DMS114 treated with DMSO at 0.1 percent for 48 hours (cell line): ENCODE measurements at regions not wholly inside any gene's neighbourhood (a gene's known extent, or its start where the extent isn't known, plus 50 kb on each side); places are given as distances from the start of the nearest gene placed in this dataset.
"Not testable (repeated sequence)": the region's sequence is repeated elsewhere in the genome, so short reads cannot be mapped to it uniquely, and the experiment has no call there.

Experiments
- DNase-seq: peaks from one replicate; lab custom pipeline; 2025; ENCODE audit not compliant: unreplicated experiment; lab: John Stamatoyannopoulos, UW

DNA sequence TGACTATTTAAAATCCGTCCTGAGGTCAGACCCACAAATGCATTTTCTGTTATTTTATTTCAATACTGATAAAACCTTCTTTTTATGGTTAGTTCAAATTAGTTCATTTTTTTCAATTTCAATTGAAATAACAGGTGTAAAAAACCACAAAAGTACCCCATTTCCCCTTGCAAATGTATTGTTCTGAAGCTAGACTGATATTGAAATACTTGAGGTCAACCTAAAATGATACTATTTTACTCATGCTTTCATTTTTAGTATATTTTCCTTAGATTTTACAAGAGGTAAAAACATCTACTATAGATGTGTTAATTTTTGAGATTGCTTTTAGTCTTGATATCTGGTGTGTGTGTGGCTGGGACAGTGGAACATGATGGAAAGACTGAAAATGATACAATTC is 2237.8 kb downstream of the ARAP2 start:
- DNase-seq, result not testable (repeated sequence)

DNA sequence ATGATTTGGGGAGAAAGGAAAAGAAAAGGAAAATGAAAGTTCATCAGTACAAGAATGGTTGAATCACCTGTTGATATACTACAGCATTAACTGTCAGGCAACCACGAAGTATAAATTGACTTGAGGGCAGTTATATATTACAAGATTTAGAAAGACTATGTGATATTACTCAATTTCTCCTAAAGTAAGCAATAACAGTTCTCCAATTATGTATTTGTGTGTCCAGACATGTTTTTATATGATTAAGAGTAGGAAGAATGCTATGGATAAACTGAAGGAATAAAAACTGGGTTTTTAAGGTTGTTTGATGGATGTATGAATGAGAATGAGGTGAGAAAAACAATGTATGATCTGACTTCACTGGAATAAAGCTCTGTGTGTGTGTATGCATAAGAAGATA is 2234.4 kb downstream of the ARAP2 start:
- no peak for DNase-seq

DNA sequence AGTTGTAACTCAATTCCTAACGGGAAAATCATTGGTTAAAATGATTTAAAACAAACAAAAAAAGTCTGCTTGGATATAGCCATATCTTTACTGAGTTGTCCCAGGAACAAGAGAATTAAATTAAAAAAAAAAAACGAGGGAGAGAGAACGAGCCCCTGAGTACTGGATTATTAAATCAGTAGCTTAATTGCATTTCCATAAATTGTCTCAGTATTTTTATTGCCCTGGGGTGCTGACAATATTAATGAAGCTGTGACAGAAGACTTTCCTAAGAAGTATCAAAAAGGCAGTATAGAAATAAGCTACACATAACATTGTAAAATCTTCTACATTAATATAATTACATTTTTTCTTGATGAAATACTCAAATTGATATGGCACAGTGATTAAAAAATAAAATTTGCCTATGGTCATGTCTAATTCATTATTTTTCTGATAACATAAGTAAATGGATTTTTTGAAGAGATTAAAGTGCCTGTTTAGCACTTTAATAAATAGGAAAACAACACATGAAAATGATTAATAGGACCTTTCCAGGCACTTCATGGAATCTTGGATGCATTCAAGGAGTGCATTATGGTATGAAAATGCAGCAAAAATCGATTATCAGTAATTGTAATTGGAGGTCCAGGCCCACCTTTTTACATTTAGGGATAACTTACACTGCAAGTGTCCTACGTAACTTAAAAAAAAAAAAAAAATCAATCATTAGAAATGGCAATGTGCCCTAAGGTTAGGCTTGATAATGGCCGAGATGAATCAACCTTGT is 2233.4 kb downstream of the ARAP2 start:
- DNase-seq, result no peak

DNA sequence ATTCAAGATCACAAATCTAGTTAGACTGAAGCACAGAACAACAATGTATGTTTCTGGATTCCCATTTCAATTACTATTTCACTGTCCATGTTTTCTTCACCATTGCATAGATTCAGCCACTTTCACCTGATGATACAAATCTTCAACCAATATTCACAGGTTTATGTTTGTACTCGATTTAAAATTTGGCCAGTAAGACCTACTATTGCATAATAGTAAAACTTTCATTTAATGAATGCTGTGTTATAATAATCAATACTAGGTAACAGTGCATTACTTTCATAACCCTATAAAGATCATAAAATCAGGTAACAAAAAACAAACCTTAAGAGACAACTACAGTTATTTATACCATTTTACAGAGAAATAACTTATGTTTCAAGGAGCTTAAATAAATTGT is 2209.1 kb downstream of the ARAP2 start:
- no peak for DNase-seq

DNA sequence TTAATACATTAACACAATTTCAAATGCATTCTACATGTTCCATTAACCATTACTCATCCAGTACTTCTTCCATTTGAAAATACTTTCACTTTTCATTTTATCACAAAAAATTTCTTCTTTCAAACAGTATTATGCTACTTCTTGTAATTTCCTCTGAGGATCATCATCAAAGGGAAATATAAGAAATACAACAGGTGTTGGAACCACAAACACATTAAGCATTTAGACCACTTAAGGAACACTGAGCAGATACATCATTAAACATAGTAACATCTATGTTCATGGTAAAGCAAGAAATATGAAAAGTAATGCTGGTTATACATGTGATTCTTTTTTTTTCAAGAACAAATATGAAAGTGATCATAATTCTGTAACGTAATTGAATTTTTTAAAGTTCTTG is 2207.0 kb downstream of the ARAP2 start:
- no peak for DNase-seq

DNA sequence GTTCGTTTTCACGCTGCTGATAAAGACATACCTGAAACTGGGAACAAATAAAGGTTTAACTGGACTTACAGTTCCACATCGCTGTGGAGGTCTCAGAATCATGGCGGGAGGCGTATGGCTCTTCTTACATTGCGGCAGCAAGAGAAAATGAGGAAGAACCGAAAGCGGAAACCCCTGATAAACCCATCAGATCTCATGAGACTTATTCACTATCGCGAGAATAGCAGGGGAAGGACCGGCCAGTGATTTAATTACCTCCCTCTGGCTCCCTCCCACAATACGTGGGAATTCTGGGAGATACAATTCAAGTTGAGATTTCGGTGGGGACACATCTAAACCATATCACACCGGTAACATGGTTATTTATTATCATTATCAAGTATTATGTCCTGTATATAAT is 2204.5 kb downstream of the ARAP2 start:
- no peak for DNase-seq

DNA sequence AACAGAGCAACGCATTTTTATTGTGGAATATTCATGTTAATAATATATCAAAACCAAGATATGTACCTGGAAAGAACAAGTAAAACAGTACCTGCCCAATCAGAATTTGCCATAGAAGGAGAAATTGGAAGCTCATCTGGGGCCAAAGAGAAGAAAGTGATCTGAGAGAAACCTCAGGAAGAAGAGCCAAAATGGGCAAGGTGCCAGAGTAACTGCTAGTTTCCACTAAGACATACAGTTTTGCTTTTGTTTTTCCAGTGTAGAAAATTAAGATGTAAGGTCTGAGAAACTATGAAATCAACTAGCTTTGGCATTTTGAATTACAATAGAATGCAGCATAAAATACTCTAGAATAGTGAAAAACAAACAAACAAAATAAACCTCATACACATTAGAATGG is 2201.2 kb downstream of the ARAP2 start:
- no peak for DNase-seq

DNA sequence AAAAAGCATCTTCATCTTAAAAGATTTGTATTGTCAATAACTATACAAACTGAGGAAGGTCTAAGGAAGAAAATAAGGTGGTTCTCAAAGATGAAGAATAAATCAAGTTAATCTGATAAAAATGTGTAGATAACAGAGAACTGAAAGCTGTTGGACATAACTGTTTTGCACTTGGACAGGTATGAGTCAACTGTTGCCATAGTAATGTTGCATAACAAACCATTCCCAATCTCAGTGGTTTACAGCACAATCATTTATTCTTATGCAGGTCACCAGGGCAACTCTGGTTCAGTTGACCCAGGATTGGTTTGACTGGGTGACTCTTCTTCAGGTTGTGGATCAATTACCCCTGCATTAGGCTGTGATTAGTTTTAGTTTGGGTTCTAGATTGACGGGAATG is 2197.7 kb downstream of the ARAP2 start:
- no peak for DNase-seq

DNA sequence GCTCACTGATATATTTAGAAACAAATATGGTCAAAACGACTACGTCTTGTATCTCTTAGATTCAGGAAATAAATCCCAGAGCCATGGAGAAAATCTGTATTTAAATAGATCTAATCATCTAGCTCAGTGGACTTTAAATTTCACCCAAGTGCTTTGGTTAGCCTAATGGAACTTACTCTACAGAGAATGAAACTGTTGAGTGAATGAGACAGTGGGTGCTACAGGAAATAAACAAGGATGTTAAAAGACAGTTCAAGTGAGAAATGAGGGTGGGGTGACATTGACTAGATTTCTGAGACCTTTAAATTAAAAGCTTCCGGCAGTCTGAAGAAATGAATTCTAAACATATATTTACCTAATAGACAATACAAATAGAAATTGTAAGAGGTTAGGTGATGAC is 2197.0 kb downstream of the ARAP2 start:
- DNase-seq, result no peak

DNA sequence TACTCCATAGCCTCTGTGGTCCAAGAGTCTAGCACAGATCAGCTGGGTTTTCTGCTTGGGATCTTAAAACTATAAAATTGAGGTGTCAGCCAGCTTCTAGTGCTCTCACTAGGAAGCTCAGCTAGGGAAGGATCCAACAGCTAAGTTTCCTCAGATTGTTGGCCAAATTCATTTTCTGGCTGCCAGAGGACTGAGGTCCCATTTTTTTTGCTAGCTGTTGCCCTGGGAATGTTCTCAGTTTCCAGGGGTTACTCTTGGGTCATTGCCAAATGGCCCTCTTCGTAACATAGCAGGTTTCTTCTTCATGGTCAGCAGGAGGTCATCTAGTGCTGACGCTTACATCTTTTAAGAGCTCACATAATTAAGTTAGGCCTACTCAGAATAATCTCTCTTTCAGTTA is 2178.2 kb downstream of the ARAP2 start:
- no peak for DNase-seq

DNA sequence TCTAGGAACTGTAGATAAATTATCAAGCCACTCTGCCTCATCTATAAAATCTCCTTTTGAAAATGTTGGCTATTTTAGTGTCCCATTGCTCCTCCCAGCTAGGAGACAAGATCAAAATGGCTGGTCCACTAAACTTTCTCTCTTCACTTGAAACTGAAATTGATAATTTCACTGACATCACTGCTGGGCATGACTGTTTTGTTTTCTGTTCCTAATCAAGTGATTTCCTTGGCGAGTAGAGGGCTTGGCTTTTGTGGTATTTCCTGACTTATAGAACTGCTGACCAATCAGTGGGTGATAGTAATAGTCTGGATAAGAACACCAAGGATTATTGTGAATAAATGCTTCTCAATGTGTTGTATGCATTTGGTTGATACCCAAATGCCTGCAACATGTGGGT is 2152.9 kb downstream of the ARAP2 start:
- no peak for DNase-seq

DNA sequence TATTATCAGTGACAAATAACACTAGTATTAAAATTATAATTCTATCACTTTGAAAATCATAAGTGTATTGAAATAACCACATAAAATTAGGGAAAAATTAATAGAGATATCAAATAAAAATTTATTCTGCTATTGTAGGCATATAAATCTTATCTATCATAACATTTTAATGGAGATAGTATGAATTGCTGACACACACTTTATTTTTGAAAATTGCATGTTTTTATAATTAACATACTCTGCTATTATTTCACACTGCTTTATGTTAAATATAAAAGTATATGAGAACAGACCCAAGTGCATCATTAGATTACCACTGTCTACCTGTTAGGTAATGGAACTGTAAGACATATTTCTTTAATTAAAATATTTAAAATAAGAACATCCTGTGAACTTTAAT is 2150.2 kb downstream of the ARAP2 start:
- no peak for DNase-seq

DNA sequence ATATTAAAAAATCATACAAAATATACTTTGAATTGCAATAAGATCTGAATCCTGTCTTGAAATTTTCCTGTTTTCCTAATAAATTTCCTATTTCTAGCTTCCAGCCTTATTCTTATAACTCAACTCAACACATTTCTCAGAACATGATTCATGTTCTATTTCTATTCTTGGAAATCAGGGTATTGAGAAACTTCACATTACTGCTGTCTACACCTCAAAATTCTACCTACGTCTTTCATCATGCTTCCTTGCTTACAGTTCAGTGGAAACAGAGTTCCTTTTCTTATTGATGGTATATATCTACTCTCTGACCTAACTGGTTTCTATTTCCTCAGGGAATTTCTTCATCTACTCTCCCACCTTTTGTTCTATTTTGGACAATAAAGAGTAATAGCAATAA is 2139.0 kb downstream of the ARAP2 start:
- no peak for DNase-seq

DNA sequence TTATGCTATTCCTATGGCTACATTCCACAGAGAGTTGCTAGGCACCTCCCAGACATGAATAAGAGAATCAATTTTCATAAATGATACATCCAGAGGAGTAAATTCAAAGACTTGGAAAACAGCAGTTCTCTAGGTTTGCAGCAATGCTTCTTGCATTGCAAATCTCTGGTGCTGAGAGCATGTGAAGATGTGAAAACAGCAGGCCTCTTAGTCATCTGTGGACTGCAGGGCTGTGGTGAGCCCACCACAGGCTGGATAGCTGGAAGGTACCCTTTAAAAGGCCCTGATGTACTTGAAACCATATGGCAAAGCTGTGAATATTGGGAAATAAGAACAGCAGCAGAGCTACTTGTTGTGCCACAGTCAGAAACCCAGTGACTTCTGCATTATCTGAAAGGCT is 2135.9 kb downstream of the ARAP2 start:
- DNase-seq, result no peak

DNA sequence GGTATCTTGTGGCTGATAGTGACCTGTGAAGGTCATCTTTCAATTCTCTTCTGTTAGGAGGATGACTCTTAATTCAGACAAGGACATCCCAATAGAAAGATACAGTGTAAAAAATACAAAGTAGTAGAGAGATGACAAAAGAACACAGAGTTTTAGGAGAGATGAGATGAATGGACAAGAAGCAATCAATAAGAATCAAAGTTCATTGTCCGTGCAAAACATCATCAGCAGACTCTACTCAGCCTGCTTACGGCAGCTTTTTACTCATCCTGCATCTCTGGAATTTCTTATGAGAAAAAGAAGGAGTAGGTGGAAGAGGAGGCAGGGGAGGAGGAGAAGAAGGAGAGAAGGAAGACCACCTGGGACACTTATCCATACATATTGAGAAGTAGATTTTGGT is 2131.7 kb downstream of the ARAP2 start:
- DNase-seq, result no peak

DNA sequence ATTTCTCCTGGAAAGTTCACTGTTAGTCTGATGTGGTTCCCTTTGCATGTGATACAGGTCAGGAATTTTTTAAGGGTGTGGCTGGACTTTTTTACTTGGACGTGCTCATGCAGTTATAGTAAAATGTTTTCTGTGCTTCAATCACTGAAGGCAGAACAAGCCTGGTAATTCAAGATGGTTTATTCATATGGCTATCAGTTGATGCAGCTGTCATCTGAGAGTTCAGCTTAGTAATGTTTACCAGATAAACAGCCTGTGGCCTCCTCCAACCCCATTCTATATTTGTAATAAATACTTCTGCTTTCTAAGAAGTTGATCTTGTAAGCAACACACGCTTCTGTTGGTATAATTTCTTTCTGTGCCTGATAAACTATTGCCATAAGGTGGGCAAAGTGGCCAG is 2105.9 kb downstream of the ARAP2 start:
- DNase-seq, result no peak

DNA sequence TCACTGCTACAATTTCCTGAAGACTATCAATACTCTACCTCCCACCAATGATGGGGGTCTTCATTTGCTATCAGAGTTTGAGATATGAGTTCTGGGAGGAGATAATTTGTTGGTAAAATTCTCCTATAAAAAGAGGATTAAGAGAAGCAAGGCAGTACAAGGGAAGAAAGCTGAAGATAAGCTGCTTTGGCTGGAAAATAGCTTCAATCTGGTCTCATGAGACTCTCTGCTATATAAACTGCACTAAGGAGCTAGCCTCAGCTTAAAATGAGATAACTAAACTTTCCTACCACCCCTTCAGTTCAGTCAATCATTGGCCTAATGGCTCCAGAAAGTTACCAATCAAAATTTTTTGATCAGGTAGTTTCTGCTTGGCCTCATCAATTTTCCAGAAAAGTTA is 2105.0 kb downstream of the ARAP2 start:
- DNase-seq, result no peak

DNA sequence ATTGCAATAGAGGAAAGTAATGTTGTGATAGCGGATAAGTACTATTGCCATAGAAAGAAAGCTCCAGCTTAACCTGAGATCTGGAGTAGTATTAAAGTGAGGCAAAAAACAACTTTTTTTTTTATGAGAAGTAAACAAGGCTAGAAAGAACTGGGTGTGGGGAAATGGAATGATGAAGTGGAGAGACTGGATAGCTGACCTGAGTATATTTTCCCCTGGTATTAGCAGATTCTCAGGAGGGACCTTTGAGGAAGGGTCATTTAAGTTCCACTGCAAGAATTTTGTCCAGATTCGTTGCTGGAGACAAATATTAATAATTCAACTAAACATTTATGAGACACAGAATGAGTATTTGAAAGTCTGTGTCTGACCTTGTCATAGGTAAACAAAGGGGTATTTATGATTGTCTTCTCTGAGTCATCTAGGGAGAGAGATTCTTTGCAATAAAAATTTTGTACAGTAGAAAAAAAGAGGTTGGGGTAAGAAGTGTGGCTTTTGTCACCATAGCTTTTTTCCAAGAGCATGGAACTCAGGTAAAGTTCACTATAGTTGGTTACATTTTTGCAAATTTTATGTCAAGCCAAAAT is 2095.9 kb downstream of the ARAP2 start:
- no peak for DNase-seq

DNA sequence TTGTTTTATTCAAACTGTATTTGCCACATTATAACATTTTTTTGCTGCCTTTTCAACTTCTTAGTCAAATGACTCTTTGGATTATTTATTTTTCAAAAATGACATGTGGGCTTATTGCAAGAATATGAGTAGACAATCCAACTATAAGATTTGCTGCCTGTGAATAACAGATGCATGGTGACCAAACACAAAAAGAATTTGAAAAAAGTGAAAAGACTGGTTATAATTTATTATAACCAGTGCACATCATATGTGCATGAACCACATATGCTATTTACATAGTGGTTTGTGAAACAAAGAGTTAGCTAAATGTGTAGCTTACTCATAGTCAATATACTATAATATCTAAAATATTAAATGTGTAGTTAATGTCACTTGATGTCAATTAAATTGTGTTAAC is 2086.8 kb downstream of the ARAP2 start:
- DNase-seq, result no peak

DNA sequence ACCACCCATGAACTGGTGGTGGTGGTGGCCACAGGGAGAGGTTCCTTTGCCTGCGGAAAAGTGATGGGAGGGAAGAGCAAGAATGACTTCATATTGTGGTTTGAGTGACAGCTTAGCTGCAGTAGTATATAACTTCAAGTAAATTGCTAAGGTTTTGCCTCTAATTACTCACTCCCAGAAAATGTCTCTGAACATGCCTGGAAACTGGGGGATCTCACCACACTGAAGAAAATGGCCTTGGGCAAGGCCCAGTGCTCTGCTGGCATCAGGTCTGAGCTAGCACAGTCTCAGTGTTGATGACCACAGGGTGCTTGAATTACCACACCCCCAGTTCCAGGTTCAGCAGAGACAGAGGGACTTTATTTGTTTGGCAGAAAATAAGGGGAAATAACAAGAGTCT is 2085.4 kb downstream of the ARAP2 start:
- DNase-seq, result no peak

DNA sequence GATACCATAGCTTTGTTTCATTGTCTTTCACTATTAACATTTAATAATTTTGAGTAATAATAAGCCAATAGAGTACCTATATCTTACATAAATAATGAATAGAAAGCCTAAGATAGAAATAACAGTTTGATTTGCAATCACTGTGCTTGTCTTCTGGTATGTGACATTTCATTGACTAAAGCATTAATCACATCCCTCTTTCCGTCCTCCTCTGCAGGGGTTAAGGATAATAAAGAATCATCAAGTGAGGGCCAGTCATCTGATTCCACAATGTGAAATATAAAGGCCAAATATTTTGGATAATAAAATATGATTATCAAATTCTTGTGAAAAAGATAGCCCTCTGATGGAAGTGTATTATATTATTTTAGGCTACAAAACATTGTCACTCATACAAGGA is 2073.4 kb downstream of the ARAP2 start:
- no peak for DNase-seq

DNA sequence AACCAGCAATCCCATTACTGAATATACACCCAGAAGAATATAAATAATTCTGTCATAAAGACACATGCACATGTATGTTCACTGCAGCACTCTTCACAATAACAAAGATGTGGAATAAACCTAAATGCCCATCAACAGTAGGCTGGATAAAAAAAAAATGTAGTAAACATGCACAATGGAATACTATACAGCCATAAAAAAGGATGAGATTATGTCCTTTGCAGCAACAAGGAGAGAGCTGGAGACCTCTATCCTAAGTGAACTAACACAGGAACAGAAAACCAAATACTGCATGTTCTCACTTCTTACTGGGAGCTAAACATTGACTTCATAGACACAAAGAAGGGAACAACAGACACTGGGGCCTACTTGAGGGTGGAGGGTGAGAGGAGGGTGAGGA is 2067.7 kb downstream of the ARAP2 start:
- DNase-seq, result no peak

DNA sequence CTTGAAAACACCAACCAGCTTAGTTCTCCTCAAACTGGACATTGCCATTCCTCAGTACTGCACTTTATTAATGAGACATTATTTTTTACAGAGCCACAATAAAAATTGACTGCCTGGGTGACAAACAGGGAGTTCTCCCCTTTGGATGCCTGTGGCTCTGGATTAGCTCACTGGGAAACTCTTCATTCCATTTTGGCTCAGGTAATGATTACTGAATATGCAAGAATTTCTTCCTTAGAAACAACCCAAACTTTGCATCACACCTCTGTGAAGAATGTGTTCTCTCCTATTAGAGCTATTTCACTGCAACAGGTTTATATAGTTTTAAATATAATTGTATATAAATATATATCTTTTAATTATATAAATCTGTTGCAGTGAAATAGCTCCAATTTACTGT is 2065.8 kb downstream of the ARAP2 start:
- no peak for DNase-seq
